ENCODE measurements at regions not wholly inside any gene's neighbourhood (a gene's known extent, or its start where the extent isn't known, plus 50 kb on each side); places are given as distances from the start of the nearest gene placed in this dataset.
"Not testable (repeated sequence)": the region's sequence is repeated elsewhere in the genome, so short reads cannot be mapped to it uniquely, and the experiment has no call there.

GRCh38 chr16:60013076-60013475 is 1279.0 kb upstream of the GOT2 start:
- no peak for DNase-seq (ENCODE audit: low read depth)

- no peak for DNase-seq (ENCODE audit: low read depth)
Observed at GRCh38 chr16:60001523-60001922, 1267.4 kb upstream of the GOT2 start.

DNA sequence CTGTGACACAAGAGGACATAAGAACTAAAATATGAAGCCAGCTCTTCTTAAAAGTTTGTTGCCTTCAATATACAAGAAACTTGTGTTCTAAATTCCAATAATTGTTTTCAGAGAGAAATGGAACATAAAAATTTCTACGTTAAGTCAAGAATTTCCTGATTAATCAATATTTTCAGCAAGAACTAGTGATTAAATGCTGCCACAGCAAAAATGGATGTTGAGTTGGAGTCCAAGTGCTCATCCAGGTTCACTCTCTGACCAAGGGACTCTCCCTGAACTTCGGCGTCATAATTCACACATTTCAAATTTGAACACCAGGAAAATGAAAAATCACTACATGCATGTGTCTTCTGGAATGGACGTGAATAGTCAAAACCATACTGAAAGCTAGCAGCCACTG is 1263.6 kb upstream of the GOT2 start:
- no peak for DNase-seq (ENCODE audit: low read depth)

DNA sequence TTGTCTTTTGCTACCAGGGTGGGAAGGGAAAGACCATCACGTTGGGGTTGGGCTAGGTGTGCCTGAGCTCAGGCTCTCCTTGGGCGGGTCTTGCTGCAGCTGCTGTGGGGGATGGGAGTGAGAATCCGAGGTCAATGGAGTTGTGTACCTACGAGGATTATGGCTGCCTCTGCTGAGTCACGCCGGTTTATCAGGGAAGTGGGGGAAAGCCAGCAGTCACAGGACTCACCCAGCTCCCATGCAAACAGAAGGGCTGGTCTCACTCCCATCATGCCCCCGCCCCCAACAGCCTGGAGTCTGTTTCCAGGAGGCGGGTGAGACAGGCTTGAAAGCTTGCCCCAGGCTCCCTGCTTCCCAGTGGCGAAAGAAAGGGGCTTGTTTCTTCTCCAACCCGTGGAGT is 1259.0 kb upstream of the GOT2 start:
- no peak for DNase-seq (ENCODE audit: low read depth)

DNA sequence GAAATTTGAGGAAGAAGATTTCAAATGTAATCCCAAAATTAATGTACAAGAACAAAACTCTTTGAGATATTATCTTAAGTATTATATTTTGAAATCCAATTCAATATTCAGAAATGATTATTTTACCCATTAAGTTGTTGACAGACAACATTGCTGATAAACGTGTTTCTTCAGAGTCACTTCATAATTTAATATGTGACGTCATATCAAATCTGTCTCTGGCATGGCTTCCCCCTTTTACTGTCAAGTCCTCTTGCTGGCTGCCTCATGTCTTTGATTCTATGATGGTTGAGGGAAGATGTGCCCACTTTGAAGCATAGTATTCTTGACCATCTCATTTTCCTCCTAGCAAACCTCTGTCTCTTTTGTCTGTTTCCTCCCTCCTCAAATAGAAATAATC is 1257.1 kb upstream of the GOT2 start:
- DNase-seq (ENCODE audit: low read depth): no peak

- no peak for DNase-seq (ENCODE audit: low read depth)
Observed at GRCh38 chr16:59988591-59988990, 1254.5 kb upstream of the GOT2 start.

DNA sequence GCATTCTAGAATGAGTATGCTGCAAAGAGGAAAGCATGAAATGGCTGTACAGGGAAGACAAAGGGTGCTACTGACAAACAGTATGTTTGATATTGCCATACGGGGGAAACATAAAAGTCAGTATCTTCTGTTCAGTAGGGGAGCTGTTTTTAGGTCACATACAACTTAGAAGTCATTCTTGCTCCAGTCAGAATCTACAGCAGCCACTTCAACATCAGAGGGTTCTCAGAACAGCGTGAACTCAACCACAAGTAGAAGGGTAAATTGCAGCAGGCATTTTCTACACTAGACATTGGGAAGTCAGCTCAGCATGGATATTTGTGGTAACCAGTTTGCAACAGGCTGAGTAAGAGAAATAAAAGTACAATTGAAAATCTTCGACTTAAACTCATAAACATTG is 1241.8 kb upstream of the GOT2 start:
- no peak for DNase-seq (ENCODE audit: low read depth)

- peak; percentile 12 for DNase-seq (ENCODE audit: low read depth)
Observed at GRCh38 chr16:59973966-59974365, 1239.8 kb upstream of the GOT2 start.

- DNase-seq (ENCODE audit: low read depth): no peak
Observed at GRCh38 chr16:59971264-59971663, 1237.1 kb upstream of the GOT2 start.

GRCh38 chr16:59964232-59964924 is 1230.3 kb upstream of the GOT2 start:
- DNase-seq (ENCODE audit: low read depth): no peak

DNA sequence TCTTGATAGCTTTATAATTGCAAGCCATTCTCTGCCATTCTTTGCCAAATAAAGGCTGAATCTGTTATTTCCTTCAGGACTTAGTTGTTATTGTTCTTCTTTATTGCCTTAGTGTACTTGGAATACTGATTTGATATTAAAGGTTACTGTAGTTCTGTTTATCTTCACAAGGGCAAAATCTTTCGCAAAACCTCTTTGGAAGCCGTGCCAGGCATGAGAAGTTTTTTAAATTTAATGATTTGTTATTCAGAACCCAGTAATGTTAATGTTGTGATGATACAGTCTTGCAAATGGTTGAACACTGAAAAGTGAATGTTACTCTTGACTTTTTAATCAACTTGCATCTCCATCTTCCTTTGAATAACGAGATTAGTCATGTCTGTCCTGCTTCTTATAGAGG is 1225.2 kb upstream of the GOT2 start:
- no peak for DNase-seq (ENCODE audit: low read depth)

DNA sequence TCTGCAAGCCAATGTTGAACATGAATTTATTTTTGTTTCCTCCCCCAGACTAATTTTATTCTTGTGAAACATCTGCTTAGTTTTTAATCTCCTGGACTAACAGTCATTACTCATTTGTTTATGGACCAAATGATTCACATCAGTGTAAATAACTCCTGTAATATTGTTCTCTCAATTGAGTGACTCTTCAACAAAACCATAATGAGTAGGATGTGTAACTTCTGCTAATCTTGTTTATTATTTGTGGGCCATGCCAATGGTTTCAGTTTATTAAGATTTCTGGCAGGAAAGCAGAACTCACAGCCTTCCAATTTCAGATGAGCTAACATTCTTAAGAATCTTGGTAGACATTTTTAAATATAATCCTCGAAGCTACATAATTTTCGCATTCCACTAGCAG is 1216.3 kb upstream of the GOT2 start:
- no peak for DNase-seq (ENCODE audit: low read depth)

DNA sequence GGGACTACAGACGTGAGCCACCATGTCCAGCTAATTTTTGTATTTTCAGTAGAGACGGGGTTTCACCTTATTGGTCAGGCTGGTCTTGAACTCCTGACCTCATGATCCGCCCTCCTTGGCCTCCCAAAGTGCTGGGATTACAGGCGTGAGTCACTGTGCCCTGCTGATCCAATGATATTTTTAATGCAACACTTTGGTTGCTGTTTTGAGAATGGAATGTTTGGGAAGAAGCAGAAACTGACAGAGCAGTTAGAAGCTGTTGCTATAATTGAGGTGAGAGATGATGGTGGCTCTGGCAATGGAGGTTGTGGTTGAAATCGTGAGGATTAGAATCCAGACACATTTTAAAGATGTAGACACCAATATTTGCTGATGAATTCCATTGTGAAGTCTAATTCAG is 1209.9 kb upstream of the GOT2 start:
- DNase-seq (ENCODE audit: low read depth): not testable (repeated sequence)

DNA sequence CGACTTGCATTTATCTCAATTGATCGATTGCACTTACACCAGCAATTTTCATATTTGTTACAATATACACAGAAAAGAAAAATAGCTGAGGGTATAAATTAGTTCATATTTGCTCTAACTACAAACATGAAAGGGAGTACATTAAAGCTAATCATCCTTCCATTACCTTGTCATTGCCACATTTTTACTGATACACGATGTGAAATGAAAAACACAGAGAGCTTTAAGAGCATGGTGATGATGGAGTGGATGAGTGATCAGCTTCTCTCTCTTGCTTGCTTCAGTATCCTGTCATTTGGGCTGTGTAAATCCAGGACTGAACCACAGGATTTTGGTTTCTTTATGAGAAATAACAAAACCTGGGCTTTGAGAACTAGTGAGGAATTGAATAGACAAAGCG is 1207.5 kb upstream of the GOT2 start:
- no peak for DNase-seq (ENCODE audit: low read depth)

DNA sequence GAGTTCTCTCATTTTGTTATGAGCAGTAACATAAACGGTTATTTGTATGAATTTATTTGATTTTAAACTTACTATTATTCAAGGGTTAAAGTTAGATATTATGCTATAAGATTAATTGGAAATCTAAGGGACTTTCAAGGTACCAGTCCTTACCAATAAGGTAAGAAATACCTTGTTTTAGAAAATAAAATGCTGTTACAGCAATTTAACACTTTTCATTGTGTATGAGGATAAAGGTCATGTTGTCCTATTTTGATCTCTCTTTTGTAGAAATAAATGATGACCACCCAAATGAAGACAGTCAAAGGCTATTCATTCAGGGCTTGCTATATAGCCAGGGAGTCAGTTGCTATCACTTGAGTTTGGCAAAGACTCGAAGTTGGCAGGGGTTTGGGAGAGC is 1185.9 kb upstream of the GOT2 start:
- no peak for DNase-seq (ENCODE audit: low read depth)

GRCh38 chr16:59913666-59914065 is 1179.5 kb upstream of the GOT2 start:
- no peak for DNase-seq (ENCODE audit: low read depth)

DNA sequence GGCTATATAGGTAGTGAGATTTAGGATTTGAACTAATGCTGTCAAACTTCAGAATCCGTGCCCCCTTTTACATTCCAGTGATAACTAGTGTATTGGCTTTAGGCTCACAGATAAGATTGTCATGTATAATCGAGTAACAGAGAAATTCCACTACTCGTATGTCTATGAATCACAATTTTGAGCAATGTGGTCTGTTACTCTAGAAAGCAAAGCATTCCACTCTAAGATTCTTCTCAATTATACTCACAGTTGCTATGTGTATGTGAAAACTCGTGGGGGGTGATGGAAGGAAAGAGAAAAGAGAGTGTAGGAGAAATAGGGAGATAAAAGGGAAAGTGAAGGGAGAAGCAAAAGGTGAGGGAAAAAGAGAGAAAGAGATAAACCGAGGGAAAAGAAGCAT is 1175.1 kb upstream of the GOT2 start:
- DNase-seq (ENCODE audit: low read depth): peak; percentile 1

GRCh38 chr16:59907611-59908010 is 1173.5 kb upstream of the GOT2 start:
- no peak for DNase-seq (ENCODE audit: low read depth)

- peak; percentile 12 for DNase-seq (ENCODE audit: low read depth)
Observed at GRCh38 chr16:59905606-59906005, 1171.5 kb upstream of the GOT2 start.

DNA sequence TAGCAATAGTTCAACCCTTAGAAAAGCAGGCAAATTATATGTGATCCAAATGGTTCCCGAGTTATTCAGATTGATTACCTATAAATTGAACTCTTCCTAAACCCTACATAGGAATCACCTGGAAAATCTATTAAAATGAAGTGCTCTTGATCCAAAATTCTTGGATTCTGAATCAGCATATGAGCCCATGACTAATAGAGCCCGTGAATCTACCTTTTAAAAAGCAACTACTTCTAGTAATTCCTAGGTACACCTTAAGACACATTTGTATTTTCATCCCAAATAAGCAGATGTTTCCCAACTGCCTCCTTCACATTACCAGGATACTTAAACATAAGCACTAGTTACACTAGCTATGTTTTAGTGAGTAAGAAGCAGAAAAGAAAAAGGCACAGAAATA is 1171.0 kb upstream of the GOT2 start:
- no peak for DNase-seq (ENCODE audit: low read depth)

DNA sequence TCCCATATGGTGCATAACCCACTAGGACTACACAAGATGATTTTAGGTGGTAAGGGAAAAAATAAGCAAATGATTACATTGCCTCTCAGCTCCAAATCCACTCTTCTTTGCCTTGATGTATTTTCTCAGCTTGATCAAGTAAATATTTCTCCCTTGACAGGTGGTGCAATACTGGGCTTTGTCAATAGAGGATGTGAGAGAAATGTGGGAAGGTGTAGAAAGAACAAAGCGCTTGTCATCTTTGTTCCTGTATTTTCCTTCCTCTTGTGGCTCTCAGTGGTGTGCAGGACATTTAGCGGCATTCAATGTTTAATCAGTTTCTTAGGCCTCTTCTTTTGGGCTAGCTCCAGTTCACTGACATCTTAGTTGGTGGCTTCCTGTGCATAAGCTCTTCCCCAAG is 1165.8 kb upstream of the GOT2 start:
- no peak for DNase-seq (ENCODE audit: low read depth)

DNA sequence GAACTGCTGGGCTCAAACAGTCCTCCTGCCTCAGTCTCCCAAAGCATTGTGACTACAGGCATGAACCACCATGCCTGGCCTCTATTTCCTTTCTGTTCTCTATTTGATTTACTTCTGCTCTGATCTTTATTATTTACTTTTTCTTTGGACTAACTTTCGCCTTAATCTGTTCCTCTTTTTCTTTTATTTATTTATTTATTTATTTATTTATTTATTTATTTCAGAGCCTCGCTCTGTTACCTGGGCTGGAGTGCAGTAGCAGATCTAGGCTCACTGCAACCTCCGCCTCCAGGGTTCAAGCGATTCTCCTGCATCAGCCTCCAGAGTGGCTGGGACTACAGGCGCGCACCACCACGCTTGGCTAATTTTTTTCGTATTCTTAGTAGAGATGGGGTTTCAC is 1158.3 kb upstream of the GOT2 start:
- no peak for DNase-seq (ENCODE audit: low read depth)

- no peak for DNase-seq (ENCODE audit: low read depth)
Observed at GRCh38 chr16:59887856-59888255, 1153.7 kb upstream of the GOT2 start.

- peak; percentile 34 for DNase-seq (ENCODE audit: low read depth)
Observed at GRCh38 chr16:59886021-59886420, 1151.9 kb upstream of the GOT2 start.

DNA sequence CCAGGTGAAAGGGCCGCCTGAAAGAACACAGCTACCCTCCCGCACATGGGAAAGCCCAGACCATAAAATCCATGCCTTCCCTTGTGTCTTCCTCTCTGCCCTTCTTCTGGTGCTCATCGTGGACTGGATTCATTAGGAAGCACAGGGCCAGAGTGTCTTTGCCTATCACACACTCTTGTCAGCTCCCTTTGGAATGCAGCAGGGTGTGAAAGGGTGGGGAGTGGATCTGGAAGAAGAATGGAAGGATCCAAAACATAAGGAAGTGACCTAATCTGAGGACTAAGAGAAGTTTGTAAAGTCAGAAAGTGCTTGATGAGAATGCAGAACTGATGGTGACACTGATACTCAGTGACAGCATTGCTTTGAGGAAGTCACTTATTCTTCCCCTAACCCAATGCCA is 1147.3 kb upstream of the GOT2 start:
- DNase-seq (ENCODE audit: low read depth): no peak

All from iris pigment epithelial cell (primary cell).